Mesodermal cell (in vitro differentiated cells): ENCODE measurements at regions not wholly inside any gene's neighbourhood (a gene's known extent, or its start where the extent isn't known, plus 50 kb on each side); places are given as distances from the start of the nearest gene placed in this dataset.

Source experiments
- H3K27ac ChIP-seq: 2 replicates; pipeline ENCODE4 v1.7.0; 2013; ENCODE audit warnings: mild to moderate bottlenecking, low read depth, low read length, moderate library complexity; ENCODE audit not compliant: severe bottlenecking
- H3K36me3 ChIP-seq: 2 replicates; pipeline ENCODE4 v1.7.1; 2013; ENCODE audit warnings: mild to moderate bottlenecking, low read length, moderate library complexity; ENCODE audit not compliant: control insufficient read depth, insufficient read depth
- H3K4me1 ChIP-seq: one replicate; pipeline ENCODE4 v1.7.1; 2013; ENCODE audit warnings: mild to moderate bottlenecking, low read length; ENCODE audit not compliant: insufficient read depth, control insufficient read depth, poor library complexity, severe bottlenecking
- H3K4me3 ChIP-seq: 2 replicates; pipeline ENCODE4 v1.7.0; 2013; ENCODE audit warnings: low read length, control low read depth, mild to moderate bottlenecking; ENCODE audit not compliant: insufficient read depth, poor library complexity, severe bottlenecking; ENCODE audit errors: extremely low read depth
- H3K9me3 ChIP-seq: 2 replicates; pipeline ENCODE4 v1.7.1; 2013; ENCODE audit warnings: mild to moderate bottlenecking, low read length, moderate library complexity; ENCODE audit not compliant: control insufficient read depth
- WGBS, 2 experiments: methylation state at CpG; one replicate each; pipeline ENCODE4 v1.1.5; 2013; ENCODE audit warnings: missing lambda C conversion rate in 2 of 2; ENCODE audit not compliant: insufficient coverage in 2 of 2; 5-methylcytosine and 5-hydroxymethylcytosine counted together

DNA sequence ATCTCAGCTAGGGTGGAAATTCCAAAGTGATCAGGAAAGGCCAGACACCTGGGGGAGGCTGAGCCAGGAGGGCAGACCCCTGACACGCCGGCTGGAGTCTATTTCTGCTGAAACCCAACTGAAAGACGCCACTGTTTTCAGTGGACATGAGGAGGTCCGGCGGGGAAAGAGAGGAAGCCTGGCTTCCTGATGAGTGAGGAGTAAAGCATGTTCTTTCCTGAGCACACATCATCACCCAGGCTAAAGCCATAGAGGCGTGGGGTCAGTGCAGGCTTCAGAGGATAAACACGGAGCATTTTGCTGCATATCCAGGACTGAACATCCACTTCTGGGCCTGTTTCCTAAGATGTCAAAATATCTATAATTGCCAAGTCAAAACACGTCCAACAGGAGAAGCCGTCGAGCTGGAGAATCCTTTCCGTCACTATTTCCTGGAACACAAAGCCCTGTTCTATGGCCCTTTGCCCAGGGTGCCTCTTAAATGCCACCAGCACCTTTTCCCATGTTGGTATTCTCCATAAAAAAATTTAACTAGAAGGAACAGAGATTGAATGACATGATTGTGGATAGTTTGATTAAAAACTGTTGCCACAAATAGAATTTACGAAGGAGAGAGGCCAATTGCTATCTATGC, 597.9 kb upstream of the ADAMTS16 start:
- no peaks in the 10 kb centered on the region for H3K9me3 ChIP-seq
- peaks cover 5% of the 10 kb centered on the region for H3K4me1 ChIP-seq
- H3K4me3 ChIP-seq: no peak overlapping the region
- H3K36me3 ChIP-seq: no peaks in the 10 kb centered on the region
- no peak overlapping the region for H3K27ac ChIP-seq
- WGBS, 2 experiments: 86 to 89% methylated on average over 11 of the region's 12 CpGs

DNA sequence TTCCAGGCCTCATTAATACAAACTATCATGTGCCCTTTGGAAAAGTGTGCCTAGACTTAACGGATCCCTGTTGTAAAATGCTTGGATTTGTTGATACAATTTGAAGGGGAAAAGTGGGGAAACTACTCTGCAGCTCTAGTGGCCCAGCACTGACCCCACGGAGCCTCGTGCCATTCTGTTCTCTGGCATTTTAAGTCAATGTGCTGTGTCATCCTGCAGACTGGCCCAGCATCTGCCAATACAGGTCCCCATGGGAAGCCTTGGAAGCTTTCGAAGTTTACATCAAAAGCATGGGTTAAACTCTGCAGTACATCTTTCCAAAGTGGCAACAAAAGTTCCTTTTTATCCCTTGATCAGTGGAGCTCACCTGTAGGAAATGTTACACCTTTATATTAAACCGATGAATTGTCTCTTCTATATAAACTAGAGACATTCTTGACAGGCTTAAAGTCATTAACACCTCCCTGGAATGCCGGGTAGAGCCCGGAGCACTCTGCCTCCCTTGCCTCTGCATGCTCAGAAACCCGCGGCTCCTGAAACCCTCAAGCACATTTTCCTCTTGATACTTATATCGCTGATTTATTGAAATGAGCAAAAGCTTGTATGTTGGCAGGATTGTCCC, 596.0 kb upstream of the ADAMTS16 start:
- no peak overlapping the region for H3K4me3 ChIP-seq
- H3K4me1 ChIP-seq: peaks cover 5% of the 10 kb centered on the region
- H3K9me3 ChIP-seq: no peaks in the 10 kb centered on the region
- no peaks in the 10 kb centered on the region for H3K36me3 ChIP-seq
- WGBS, 2 experiments: 61 to 69% methylated on average over 4 of the region's 10 CpGs
- H3K27ac ChIP-seq: no peak overlapping the region

DNA sequence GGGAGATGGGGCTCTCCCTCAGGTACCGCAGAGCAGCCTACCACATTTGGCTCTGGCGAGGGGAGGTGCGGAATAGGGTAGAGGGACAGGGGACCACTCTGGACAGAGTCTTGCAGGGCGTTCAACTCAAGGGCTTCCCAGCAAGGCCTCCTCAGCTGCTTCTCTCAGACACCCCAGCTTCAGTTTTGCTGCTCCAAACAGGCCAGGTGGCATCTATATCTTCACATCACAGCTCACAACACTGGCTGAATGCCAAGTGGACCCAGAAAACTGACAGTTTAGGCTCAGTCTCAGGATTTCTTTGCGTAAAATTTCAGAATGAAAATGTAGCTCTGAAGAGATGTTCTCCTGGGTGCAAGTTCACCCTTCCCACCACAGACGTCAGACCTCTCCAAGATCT, 592.6 kb upstream of the ADAMTS16 start:
- no peaks in the 10 kb centered on the region for H3K9me3 ChIP-seq
- H3K36me3 ChIP-seq: no peaks in the 10 kb centered on the region
- 81 to 100% methylated on average over 4 to 5 of the region's 6 CpGs for WGBS, 2 experiments
- no peak overlapping the region for H3K27ac ChIP-seq
- H3K4me1 ChIP-seq: no peaks in the 10 kb centered on the region
- no peak overlapping the region for H3K4me3 ChIP-seq

DNA sequence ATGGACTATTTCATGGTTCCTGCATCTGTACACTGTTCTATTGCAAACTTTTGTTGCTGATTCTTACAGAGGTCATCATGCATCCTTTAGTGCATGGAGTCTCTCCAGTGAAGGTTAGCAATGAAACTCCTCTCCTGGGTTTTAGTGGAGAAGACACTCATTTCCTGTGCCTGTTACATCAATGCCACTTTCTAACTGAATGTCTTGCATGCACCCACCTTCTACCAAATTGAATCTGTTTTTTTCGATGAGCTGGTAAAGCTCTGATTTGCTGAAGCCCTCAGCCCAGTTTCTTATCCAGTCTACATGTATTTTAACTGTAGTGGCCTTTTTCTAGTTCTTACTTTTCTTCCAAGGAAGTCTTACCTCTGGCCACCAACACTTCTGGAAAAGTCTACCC, 591.8 kb upstream of the ADAMTS16 start:
- Histone ChIP-seq H3K9me3 (no peaks in the 10 kb centered on the region), H3K4me1 (no peaks in the 10 kb centered on the region), H3K4me3 (no peak overlapping the region), H3K36me3 (no peaks in the 10 kb centered on the region), H3K27ac (no peak overlapping the region)
- 100% methylated on average over 1 of the region's 1 CpG; no CpG with 5 or more reads in 1 of the 2 experiments for WGBS, 2 experiments

DNA sequence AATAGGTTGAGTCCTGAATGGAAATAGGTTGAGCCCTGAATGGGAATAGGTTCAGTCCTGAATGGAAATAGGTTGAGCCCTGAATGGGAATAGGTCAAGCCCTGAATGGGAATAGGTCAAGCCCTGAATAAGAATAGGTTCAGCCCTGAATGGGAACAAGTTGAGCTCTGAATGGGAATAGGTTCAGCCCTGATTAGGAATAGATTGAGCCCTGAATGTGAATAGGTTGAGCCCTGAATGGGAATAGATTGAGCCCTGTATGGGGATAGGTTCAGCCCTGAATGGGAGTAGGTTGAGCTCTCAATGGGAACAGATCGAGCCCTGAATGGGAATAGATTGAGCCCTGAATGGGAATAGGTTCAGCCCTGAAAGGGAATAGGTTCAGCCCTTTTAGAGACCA, 590.8 kb upstream of the ADAMTS16 start:
- no peak overlapping the region for H3K27ac ChIP-seq
- H3K9me3 ChIP-seq: no peaks in the 10 kb centered on the region
- 86 to 100% methylated on average over 1 of the region's 1 CpG for WGBS, 2 experiments
- H3K4me1 ChIP-seq: no peaks in the 10 kb centered on the region
- H3K4me3 ChIP-seq: no peak overlapping the region
- H3K36me3 ChIP-seq: no peaks in the 10 kb centered on the region

DNA sequence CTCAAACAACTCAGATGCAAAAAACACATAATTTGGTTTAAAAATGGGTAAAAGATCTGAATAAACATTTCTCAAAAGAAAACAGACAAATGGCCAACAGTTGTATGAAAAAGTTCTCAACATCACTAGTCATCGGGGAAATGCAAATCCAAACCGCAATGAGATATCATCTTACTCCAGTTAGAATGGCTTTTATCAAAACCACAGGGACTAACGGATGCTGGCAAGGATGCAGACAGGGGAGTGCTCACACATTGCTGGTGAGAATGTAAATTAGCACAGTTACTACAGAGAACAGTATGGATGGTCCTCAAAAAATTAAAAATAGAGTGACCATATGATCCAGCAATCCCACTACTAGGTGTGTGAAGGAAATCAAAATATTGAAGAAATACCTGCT, 589.1 kb upstream of the ADAMTS16 start:
- no peak overlapping the region for H3K27ac ChIP-seq
- no peaks in the 10 kb centered on the region for H3K4me1 ChIP-seq
- H3K36me3 ChIP-seq: no peaks in the 10 kb centered on the region
- WGBS, 2 experiments: 60 to 100% methylated on average over 1 of the region's 3 CpGs
- no peak overlapping the region for H3K4me3 ChIP-seq
- H3K9me3 ChIP-seq: no peaks in the 10 kb centered on the region

DNA sequence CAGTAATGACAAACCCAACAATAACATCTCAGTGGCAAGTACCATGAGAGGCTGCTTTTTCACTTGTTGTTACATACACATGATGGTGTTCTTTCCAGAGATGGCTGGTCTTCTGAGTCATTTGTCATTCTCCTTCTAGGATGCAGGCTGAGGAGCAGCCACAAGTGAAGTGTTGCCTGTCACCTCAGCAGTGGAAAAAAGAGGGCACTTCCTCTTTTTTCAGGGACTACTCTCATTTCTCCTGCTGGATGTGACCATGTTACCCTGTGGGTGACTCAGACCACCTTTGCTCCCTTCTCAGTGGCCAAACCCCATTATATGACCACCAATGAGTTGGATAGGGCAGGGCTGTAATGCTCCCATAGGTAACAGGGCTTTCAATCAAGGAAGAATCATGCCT, 587.0 kb upstream of the ADAMTS16 start:
- Histone ChIP-seq H3K36me3 (no peaks in the 10 kb centered on the region), H3K9me3 (no peaks in the 10 kb centered on the region), H3K27ac (no peak overlapping the region), H3K4me3 (no peak overlapping the region), H3K4me1 (no peaks in the 10 kb centered on the region)

DNA sequence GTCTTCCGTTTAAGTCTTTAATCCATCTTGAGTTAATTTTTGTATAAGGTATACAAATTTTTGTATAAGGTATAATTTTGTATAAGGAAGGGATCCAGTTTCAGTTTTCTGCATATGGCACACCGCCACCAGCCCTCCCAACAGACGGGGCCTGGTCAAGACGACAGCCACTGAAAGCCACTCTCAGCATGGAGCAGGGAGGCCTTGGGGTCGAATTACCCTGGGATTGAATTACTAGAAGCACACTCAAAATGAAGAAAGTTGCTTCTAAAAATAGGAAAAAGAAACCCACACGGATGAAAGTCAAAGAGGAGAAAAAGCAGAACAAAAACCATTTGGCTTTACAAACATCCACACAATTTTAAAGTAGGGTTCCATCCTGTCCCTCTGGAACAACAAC, 586.2 kb upstream of the ADAMTS16 start:
- H3K4me3 ChIP-seq: no peak overlapping the region
- WGBS, 2 experiments: 80% methylated on average over 3 of the region's 6 CpGs; no CpG with 5 or more reads in 1 of the 2 experiments
- no peaks in the 10 kb centered on the region for H3K9me3 ChIP-seq
- H3K27ac ChIP-seq: no peak overlapping the region
- no peaks in the 10 kb centered on the region for H3K4me1 ChIP-seq
- no peaks in the 10 kb centered on the region for H3K36me3 ChIP-seq

DNA sequence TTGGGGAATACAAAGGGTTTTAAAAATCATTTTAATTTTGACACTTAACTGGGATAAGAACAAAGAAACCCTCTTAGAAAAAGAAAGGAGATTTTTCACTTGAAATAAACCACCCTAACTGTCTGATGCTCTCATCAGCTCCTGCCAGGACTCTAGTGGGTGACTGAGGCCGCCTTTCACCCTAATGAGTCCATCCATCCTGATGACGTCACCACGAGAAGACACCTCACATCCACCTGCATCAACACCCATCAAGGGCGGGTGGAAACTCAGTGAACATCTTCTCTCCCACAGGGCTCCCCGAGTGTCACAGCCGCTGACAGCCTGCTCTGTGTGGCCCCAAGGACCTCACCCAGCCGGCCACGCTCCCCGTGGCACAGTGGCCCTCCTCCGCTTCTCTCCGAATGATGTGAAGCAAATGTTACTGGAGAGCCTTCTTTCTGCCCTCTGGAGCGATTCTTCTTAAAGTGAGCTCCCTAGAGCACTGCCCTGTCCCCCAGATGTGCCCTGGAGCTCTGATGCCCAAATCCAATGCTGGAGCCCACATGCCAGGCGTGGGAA, 584.3 kb upstream of the ADAMTS16 start:
- Histone ChIP-seq H3K27ac (no peak overlapping the region), H3K4me3 (no peak overlapping the region), H3K4me1 (no peaks in the 10 kb centered on the region), H3K36me3 (no peaks in the 10 kb centered on the region), H3K9me3 (no peaks in the 10 kb centered on the region)
- 90 to 92% methylated on average over 4 to 12 of the region's 13 CpGs for WGBS, 2 experiments

DNA sequence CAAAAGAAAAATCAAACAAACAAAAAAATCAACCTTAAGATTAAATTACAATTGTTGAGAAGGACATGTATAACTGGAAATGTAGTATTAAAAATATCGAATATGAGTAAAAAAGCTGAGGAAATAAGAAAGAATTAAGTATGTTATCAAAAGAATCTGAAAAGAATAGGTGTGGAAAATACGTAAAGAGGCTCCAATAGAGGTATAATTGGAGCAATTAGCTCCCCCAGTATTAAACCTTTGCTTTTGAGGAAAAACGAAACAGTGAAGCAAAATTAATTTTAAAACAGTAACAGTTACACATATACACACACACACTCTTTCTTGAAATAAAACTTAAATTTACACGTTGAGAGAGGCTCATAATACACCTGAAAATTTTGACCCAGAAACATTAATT, 578.7 kb upstream of the ADAMTS16 start:
- Histone ChIP-seq H3K27ac (no peak overlapping the region), H3K36me3 (no peaks in the 10 kb centered on the region), H3K4me1 (no peaks in the 10 kb centered on the region), H3K9me3 (peaks cover 4% of the 10 kb centered on the region), H3K4me3 (no peak overlapping the region)
- WGBS, 2 experiments: 60 to 75% methylated on average over 2 to 3 of the region's 4 CpGs

DNA sequence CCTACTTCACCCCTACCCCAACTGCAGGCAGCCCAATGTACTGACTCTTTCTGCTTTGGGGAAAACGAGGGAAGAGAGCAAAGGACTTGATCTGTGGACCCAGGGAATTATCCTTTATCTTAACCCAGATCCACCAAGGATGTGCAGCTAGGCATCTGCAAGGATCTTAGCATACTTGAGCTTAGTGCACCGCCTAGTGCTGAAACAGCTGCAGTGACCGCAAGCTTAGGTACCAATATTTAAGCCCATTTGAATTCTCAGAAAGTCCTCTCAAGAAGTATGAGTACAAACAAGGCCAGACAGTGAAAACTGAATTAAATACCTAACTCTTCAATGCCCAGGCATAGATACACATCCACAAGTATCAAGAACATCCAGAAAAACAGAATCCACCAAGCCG, 576.7 kb upstream of the ADAMTS16 start:
- H3K4me1 ChIP-seq: no peaks in the 10 kb centered on the region
- H3K27ac ChIP-seq: no peak overlapping the region
- WGBS, 2 experiments: 43 to 80% methylated on average over 1 to 2 of the region's 4 CpGs
- no peak overlapping the region for H3K4me3 ChIP-seq
- no peaks in the 10 kb centered on the region for H3K36me3 ChIP-seq
- peaks cover 4% of the 10 kb centered on the region for H3K9me3 ChIP-seq
